AG04449 (cell line): ENCODE measurements at regions not wholly inside any gene's neighbourhood (a gene's known extent, or its start where the extent isn't known, plus 50 kb on each side); places are given as distances from the start of the nearest gene placed in this dataset.
"Not testable (repeated sequence)": the region's sequence is repeated elsewhere in the genome, so short reads cannot be mapped to it uniquely, and the experiment has no call there.

Experiments
- CTCF ChIA-PET: fragments of 350-600 bp; formaldehyde crosslinking; extraction: SDS; loops from one replicate; lab custom pipeline; 2021; ENCODE audit warnings: antibody characterized with exemption; lab: Yijun Ruan, JAX
- POLR2A ChIA-PET: fragments of 400-600, 350-600 bp; formaldehyde crosslinking; extraction: SDS; loops from one replicate; lab custom pipeline; 2020; ENCODE audit warnings: antibody characterized with exemption, inconsistent platforms; lab: Yijun Ruan, JAX
- DNase-seq: peaks from one replicate; pipeline ENCODE4 v3.0.0-alpha.2; 2010; ENCODE audit warnings: low read depth, low spot score
- H3K4me3 ChIP-seq: 2 replicates; pipeline ENCODE4 v1.5.1; 2011; ENCODE audit warnings: low read depth, mild to moderate bottlenecking, control low read depth, low read length
- CTCF ChIP-seq: IDR thresholded peaks from one replicate; pipeline ENCODE4 v1.5.1; 2011; ENCODE audit warnings: mild to moderate bottlenecking, moderate library complexity, low read length, control low read depth, inconsistent platforms; ENCODE audit not compliant: insufficient read depth; ENCODE audit errors: missing control alignments

DNA sequence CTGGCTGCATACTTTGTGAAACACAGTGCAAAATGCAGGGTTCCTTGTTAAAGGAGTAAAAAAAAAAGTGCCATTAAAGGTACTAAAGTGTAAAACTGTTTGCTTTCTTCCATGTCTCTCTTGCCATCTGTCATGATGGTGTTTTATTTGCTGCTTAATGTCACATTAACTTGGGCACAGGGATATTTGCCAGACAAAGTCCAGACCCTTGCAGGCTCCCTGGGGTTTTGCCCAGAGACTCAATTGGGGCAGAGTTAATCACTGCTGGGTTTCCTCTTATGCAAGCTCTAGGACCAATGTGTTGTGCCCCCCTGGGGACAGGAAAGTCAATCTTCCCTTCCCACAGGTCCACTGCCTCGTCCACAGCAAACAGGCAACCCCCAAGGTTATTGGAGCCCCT lies 274.3 kb upstream of the SGCD start:
- CTCF ChIA-PET, result no interaction called here
- no peak for TF ChIP-seq CTCF

GRCh38 chr5:156053056-156053455 lies 273.9 kb upstream of the SGCD start:
- TF ChIP-seq CTCF, result no peak
- ChIA-PET CTCF (no interaction called here), POLR2A (no interaction called here)
- H3K4me3 ChIP-seq, result no peak overlapping the region
- no peak for DNase-seq

More for the DNA sequence above, 274.3 kb upstream of the SGCD start:
- DNase-seq, result no peak
- H3K4me3 ChIP-seq, result no peak overlapping the region
- POLR2A ChIA-PET, result no interaction called here

- no peak overlapping the region for H3K4me3 ChIP-seq
- no peak for DNase-seq
- no peak for TF ChIP-seq CTCF
- CTCF ChIA-PET, result no interaction called here
- POLR2A ChIA-PET, result no interaction called here
Observed at GRCh38 chr5:156076912-156077311, 250.1 kb upstream of the SGCD start.

DNA sequence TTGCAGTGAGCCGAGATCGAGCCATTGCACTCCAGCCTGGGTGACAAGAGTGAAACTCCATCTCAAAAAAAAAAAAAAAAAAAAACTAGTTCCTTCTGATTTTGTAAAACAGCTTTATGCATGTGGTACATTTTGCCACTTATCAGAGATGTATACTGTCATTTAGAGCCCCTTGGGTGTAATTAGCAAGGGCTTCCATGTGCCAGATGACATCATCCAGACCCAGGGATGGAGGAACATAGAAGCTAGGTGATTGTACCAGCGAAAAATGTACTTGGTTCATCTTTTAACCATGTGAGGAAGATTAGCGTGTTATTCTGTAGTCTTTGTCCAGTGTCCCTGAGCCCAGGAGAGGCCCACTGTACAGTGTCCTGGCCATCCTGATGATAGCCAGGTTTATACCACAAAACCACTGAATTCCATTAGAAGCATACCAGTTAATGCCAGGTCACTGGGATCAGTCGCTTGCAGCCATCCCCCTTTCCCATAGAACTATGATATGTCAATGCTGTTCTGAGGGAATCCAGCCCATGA lies 239.3 kb upstream of the SGCD start:
- H3K4me3 ChIP-seq, result no peak overlapping the region
- no peak for TF ChIP-seq CTCF
- no peak for DNase-seq
- POLR2A ChIA-PET, result no interaction called here
- CTCF ChIA-PET, result no interaction called here

DNA sequence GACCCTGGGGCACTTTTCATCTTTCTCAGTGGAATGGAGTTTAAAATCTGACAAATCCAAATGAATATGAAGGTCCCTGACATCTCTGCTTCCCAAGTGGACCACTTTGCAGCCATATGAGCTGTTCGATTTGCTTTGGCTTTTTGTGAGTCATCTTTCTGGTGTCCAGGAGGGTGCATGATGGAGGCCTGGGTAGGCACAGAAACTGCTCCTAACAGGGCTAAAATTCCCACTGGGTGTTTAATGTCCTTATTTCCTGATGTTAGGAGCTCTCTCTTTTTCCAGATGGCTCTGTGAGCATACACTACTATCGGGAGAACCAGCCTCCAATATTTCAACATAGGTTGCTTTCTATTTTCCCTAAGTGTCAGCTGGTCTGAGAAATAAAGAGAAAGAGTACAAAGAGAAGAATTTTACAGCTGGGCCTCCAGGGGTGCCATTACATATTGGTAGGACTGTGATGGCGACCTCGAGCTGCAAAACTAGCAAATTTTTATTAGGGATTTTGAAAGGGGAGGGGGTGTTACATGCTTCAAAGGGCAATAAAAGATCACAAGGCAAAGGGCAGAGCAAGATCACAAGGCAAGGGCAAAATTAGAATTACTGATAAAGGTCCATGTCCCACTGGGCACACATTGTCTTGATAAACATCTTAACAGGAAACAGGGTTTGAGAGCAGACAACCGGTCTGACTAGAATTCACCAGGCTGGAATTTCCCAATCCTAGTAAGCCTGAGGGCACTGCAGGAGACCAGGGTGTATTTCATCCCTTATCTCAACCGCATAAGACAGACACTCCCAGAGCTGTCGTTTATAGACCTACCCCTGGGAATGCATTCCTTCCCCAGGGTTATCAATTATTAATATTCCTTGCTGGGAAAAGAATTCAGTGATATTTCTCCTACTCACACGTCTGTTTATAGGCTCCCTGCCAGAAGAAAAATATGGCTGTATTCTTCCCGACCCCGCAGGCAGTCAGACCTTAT lies 236.7 kb upstream of the SGCD start:
- H3K4me3 ChIP-seq, result not testable (repeated sequence)

GRCh38 chr5:156093024-156093423 lies 233.9 kb upstream of the SGCD start:
- H3K4me3 ChIP-seq, result no peak overlapping the region
- TF ChIP-seq CTCF, result no peak
- CTCF ChIA-PET, result no interaction called here
- POLR2A ChIA-PET, result no interaction called here
- DNase-seq, result no peak

More for the DNA sequence above, 236.7 kb upstream of the SGCD start:
- DNase-seq, POLR2A ChIA-PET: not testable (repeated sequence)
- CTCF ChIA-PET, result interaction anchor here (0.6 kb wide), 1 partner anchor 11 kb away, joined by 3 read pairs; no protein-coding TSS in a partner anchor
